ENCODE measurements at regions not wholly inside any gene's neighbourhood (a gene's known extent, or its start where the extent isn't known, plus 50 kb on each side); places are given as distances from the start of the nearest gene placed in this dataset.
A peak's percentile ranks its signal among the peaks of the same experiment; 100 is the strongest.

- Histone ChIP-seq H3K4me3 (ENCODE audit: low read depth, low read length, poor library complexity, severe bottlenecking) (no peak overlapping the region), H3K9me3 (ENCODE audit: low read length) (0 out of 2 replicates have a peak, but pooled peaks cover 3% of the 10 kb centered on the region), H3K27ac (ENCODE audit: low read depth, low read length, poor library complexity, severe bottlenecking) (peak overlapping the region; percentile 93), H3K9me2 (ENCODE audit: insufficient read depth, low read length) (no peaks in the 10 kb centered on the region), H4K20me1 (ENCODE audit: insufficient read depth, low read length) (no peaks in the 10 kb centered on the region), H2AFZ (ENCODE audit: low read length) (peak overlapping the region; percentile 74), H3K36me3 (ENCODE audit: insufficient read depth, low read length) (no peaks in the 10 kb centered on the region), H3K4me1 (ENCODE audit: insufficient read depth, low read length, poor library complexity, severe bottlenecking) (peaks cover 35% of the 10 kb centered on the region), H3K4me2 (ENCODE audit: low read length) (peak overlapping the region; percentile 70), H3K79me2 (ENCODE audit: insufficient read depth, low read depth, low read length) (no peaks in the 10 kb centered on the region)
- no peak for DNase-seq (ENCODE audit: low spot score)
- ChIA-PET CTCF (ENCODE audit: unreplicated experiment) (no interaction called here), POLR2A (interaction anchor here (1.7 to 2.4 kb wide), 2 partner anchors 10 to 23 kb away, joined by 8 to 42 read pairs; no protein-coding TSS in a partner anchor)
- TF ChIP-seq EZH2phosphoT487 (IDR thresholded peaks at IDR 0.05; ENCODE audit: borderline replicate concordance, low read depth, low read length) = no peak
- TF ChIP-seq, protein P1, sequence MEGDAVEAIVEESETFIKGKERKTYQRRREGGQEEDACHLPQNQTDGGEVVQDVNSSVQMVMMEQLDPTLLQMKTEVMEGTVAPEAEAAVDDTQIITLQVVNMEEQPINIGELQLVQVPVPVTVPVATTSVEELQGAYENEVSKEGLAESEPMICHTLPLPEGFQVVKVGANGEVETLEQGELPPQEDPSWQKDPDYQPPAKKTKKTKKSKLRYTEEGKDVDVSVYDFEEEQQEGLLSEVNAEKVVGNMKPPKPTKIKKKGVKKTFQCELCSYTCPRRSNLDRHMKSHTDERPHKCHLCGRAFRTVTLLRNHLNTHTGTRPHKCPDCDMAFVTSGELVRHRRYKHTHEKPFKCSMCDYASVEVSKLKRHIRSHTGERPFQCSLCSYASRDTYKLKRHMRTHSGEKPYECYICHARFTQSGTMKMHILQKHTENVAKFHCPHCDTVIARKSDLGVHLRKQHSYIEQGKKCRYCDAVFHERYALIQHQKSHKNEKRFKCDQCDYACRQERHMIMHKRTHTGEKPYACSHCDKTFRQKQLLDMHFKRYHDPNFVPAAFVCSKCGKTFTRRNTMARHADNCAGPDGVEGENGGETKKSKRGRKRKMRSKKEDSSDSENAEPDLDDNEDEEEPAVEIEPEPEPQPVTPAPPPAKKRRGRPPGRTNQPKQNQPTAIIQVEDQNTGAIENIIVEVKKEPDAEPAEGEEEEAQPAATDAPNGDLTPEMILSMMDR (conservative IDR thresholded peaks at IDR 0.05; ENCODE audit: low read length) = no peak
- no TSS peak for BruUV-seq (replicated peaks)
- intact Hi-C loops (cut with micrococcal nuclease; ENCODE audit: unreplicated experiment) = no loop called here
Observed at GRCh38 chrX:120727911-120728310, 98.1 kb upstream of the C1GALT1C1 start.

DNA sequence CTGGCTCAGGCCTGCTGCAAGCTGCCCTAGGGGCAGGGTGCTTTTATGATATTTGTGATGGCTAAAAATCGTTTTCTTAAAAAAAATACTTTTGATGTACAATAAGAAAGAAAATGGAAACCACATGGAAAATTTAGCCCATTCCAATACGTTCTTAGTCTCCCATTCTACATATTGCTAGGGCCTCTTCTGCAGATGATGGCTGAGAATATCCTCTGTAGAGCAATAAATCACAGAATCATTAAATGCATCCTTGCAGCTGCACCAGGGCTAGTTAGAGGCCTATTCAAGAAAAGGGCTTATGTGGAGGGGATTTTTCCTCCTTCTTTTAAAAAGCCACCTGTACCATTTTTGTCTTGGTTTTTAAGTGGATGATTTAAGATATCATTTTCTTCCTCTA is 97.6 kb upstream of the C1GALT1C1 start:
- H3K36me3 ChIP-seq (ENCODE audit: insufficient read depth, low read length) = no peaks in the 10 kb centered on the region
- peak overlapping the region; percentile 74; the same call in 1 of the 2 replicates for H2AFZ ChIP-seq (ENCODE audit: low read length)
- POLR2A ChIA-PET = interaction anchor here (0.8 to 2.4 kb wide), 5 partner anchors 8 to 42 kb away, joined by 3 to 42 read pairs (median 6); no protein-coding TSS in a partner anchor
- no peaks in the 10 kb centered on the region for H3K9me2 ChIP-seq (ENCODE audit: insufficient read depth, low read length)
- peak overlapping the region; percentile 70 for H3K4me2 ChIP-seq (ENCODE audit: low read length)
- no TSS peak for BruUV-seq (replicated peaks)
- CTCF ChIA-PET (ENCODE audit: unreplicated experiment) = no interaction called here
- H3K9me3 ChIP-seq (ENCODE audit: low read length) = 0 out of 2 replicates have a peak, but pooled peaks cover 3% of the 10 kb centered on the region
- H4K20me1 ChIP-seq (ENCODE audit: insufficient read depth, low read length) = no peaks in the 10 kb centered on the region
- H3K4me3 ChIP-seq (ENCODE audit: low read depth, low read length, poor library complexity, severe bottlenecking) = no peak overlapping the region
- intact Hi-C loops (cut with micrococcal nuclease; ENCODE audit: unreplicated experiment) = no loop called here
- TF ChIP-seq, protein P1 (conservative IDR thresholded peaks at IDR 0.05; ENCODE audit: low read length) = no peak
- no peak for TF ChIP-seq EZH2phosphoT487 (IDR thresholded peaks at IDR 0.05; ENCODE audit: borderline replicate concordance, low read depth, low read length)
- H3K4me1 ChIP-seq (ENCODE audit: insufficient read depth, low read length, poor library complexity, severe bottlenecking) = peaks cover 35% of the 10 kb centered on the region
- no peaks in the 10 kb centered on the region for H3K79me2 ChIP-seq (ENCODE audit: insufficient read depth, low read depth, low read length)
- DNase-seq (ENCODE audit: low spot score) = peak; percentile 50
- H3K27ac ChIP-seq (ENCODE audit: low read depth, low read length, poor library complexity, severe bottlenecking) = peak overlapping the region; percentile 93

- peak; percentile 83 for DNase-seq (ENCODE audit: low spot score)
Observed at GRCh38 chrX:120726294-120726693, 96.4 kb upstream of the C1GALT1C1 start.

More at GRCh38 chrX:120726294-120726693, 96.4 kb upstream of the C1GALT1C1 start:
- POLR2A ChIA-PET = interaction anchor here (1.1 to 2.4 kb wide), 4 partner anchors 9 to 28 kb away, joined by 5 to 42 read pairs (median 7); no protein-coding TSS in a partner anchor
- CTCF ChIA-PET (ENCODE audit: unreplicated experiment) = no interaction called here
- Histone ChIP-seq H3K4me2 (ENCODE audit: low read length) (peak overlapping the region; percentile 70), H3K79me2 (ENCODE audit: insufficient read depth, low read depth, low read length) (no peaks in the 10 kb centered on the region), H2AFZ (ENCODE audit: low read length) (peak overlapping the region; percentile 74; the same call in 1 of the 2 replicates), H3K27ac (ENCODE audit: low read depth, low read length, poor library complexity, severe bottlenecking) (peak overlapping the region; percentile 93), H3K9me3 (ENCODE audit: low read length) (0 out of 2 replicates have a peak, but pooled peaks cover 3% of the 10 kb centered on the region), H3K4me1 (ENCODE audit: insufficient read depth, low read length, poor library complexity, severe bottlenecking) (peaks cover 35% of the 10 kb centered on the region), H3K9me2 (ENCODE audit: insufficient read depth, low read length) (no peaks in the 10 kb centered on the region), H3K4me3 (ENCODE audit: low read depth, low read length, poor library complexity, severe bottlenecking) (peak overlapping the region; percentile 33), H4K20me1 (ENCODE audit: insufficient read depth, low read length) (no peaks in the 10 kb centered on the region), H3K36me3 (ENCODE audit: insufficient read depth, low read length) (no peaks in the 10 kb centered on the region)
- no peak for TF ChIP-seq EZH2phosphoT487 (IDR thresholded peaks at IDR 0.05; ENCODE audit: borderline replicate concordance, low read depth, low read length)
- TF ChIP-seq, protein P1 (conservative IDR thresholded peaks at IDR 0.05; ENCODE audit: low read length) = no peak
- no TSS peak for BruUV-seq (replicated peaks)
- intact Hi-C loops (cut with micrococcal nuclease; ENCODE audit: unreplicated experiment) = loop anchor here (1.0 kb wide), 1 partner anchor 23 kb away; no protein-coding TSS in a partner anchor

Data from OCI-LY7 (cell line).